T-helper 9 cell (primary cell): ENCODE measurements at regions not wholly inside any gene's neighbourhood (a gene's known extent, or its start where the extent isn't known, plus 50 kb on each side); places are given as distances from the start of the nearest gene placed in this dataset.
"Not testable (repeated sequence)": the region's sequence is repeated elsewhere in the genome, so short reads cannot be mapped to it uniquely, and the experiment has no call there.

ENCODE experiments used
- DNase-seq: peaks from one replicate; pipeline ENCODE4 v3.0.0-alpha.2; 2020

DNA sequence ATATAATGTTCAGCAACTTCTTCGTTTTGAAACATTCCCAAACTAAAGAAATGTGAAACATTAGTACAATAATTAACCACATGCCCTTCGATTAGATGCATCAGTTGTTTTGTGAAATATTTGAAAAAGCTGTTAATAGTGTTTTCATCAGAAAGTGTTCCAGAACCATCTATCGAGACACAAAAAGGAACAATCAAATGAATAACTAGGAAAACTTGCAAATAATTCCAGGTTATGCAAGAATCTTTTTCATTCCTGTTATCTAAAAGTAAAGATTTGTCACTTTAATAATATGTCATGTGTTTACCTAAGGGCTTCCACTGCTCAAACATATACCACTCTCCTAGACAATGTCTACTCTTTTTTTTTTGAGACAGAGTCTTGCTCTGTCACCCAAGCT lies 904.2 kb upstream of the MIR17HG start:
- DNase-seq = no peak

DNA sequence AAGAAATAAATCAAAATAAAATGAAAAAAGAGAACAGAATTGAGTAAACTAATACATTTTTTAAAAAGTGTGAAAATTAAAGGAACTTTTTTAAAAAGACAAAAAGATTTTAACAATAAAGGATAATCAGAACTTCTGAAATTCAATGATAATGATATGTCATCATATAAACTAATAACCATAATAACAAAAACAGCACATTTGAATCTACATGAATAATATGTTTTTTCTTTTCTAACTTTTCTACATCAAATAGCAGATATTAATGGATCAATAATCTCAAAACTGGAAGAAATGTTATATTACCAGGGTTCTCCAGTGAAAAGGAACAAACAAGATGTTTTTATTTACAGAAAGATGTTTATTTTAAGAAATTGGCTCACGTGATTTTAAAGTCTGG lies 903.3 kb upstream of the MIR17HG start:
- no peak for DNase-seq

DNA sequence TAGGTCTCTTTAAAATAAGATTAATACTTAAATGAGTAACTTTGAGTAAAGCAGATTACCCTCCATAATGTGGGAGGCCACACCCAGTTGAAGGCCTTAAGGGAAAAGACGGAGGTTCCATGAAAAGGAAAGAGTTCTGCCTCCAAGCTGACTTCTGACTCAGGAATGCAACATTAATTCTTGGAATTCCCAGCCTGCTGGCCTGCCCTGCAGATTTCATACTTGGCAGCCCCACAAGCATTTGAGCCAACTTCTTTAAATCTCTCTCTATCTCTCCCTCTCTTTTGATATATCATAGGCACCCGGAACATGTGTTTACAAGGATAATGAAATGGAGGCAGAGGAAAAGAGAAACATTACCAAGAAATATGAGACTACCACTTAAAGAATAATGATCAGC lies 902.3 kb upstream of the MIR17HG start:
- no peak for DNase-seq

DNA sequence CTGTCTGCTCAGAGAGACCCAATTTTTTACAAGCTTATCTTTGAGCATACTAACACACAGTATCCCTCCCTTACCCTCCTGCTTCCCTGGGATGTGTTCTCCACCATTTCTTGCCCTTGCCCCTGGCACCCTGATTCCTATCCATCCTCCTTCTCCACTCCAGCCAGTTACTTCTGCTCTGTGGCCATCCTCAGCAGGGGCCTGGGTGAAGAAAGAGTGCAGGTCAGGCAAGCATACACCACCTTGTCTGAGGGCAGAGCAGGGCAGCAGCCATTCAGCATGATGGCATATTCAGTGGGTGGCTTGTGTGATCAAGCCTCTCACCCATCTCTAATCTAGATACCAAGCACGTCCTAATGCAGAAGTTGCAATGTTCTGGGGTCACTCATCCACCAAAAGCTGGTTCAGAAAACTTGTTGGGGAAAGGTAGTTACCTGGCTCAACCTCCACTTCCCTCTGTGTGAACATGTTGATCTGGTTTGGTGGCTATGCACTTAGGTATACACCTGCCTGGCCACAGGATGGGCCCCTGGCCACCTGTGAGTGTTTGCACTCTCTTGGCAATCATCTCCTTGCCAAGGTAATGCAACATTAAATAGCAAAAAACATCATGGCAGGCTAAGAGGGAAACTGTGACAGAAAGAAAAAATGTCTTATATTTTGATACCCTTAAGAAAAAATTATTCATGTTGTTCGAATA lies 900.3 kb upstream of the MIR17HG start:
- DNase-seq = no peak

DNA sequence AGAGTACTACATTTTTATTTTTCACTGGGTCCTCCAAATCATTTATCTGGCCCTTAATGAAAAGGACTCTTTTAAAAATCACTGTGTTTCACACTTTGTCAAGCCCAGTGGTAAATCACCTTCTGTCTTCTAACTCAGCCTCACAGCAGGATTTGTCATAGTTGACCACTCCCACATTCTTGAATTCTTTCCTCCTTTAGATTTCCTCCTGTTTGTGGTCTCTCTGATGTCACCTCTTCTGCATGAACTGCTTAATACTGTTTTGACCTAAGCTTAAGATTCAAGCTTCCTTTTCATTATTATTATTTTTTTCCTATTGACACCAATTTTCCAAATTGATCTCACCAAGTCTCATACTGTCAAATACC lies 899.8 kb upstream of the MIR17HG start:
- no peak for DNase-seq

DNA sequence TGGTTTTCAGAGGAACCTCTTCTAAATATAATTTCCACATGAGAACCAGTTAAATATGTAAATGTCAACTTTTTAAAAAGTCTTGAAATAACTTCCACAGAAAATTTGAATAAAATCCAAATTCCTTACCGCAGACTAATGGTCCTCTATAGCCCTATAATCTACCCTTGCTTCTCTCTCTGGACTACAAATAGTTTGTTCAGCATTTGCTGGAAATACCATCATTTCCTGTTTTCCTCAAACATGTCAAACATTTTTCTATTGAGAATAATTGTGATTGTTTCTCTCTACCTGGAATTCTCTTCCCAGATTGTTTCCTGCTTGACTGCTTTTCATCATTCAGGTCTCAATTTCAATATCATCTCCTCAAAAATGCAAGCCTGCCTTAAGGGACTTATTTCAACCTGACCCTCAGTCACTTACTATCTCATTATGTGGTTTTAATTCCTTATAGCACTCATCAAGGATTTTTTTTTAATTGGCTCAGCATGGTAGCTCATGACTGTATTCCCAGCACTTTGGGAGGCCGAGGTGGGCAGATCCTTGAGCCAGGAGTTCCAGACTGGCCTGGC lies 898.9 kb upstream of the MIR17HG start:
- DNase-seq = no peak

DNA sequence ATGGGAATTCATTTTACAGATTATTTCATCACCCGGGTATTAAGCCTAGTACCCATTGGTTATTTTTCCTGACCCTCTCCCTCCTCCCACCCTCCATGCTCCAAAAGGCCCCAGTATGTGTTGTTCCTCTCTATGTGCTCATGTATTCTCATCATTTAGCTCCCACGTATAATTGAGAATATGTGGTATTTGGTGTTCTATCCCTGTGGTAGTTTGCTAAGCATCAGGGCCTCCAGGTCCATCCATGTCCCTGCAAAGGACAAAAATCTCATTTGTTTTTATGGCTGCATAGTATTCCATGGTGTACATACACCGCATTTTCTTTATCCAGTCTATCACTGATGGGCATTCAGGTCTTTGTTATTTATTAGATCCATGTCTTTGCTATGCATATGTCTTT lies 894.1 kb upstream of the MIR17HG start:
- DNase-seq = no peak

DNA sequence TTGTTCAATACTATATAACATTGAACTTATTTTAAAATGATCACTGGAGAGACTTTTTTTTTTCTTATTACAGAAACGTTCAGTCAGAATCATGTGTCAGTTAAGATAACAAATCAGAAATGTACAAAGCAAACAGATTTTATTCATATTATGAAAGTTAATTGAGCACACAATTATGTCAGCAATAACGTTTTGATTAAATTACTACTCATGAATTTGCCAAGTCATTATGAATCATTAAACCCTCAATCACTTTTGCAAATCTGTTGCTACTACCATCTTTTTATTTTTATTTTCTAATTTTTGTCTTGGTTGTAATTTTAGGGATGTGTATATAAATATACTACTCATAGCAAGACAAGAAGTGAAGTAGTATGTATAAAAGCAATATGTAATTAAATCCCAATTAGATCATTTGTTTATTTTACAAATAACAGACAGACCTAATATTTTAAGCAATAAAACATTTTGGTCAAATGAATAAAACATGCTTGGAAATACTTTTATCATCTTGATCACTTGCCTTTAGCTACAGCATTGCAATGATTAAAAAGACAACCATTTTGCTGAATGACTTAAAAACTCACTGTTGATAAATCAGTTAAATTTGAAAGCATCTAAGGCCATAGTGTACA lies 893.4 kb upstream of the MIR17HG start:
- DNase-seq = no peak

DNA sequence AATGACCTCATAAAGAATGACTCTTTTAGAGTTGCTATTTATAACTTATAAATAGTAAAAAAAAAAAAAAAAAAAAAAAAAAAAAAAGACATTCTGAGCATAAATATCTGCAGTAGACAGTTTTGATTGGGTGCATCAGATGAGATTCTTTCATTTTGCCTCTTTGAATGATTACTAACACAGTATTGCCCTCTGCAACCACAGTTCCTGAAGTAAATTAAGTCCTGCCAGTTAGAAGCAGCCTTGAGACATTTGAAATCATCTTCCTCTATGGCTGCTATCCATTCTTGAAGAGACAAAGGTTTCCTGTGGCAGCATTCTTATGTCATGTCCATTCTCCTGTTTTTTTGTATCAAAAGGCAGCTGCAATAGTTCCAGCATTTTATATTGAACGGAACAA lies 892.4 kb upstream of the MIR17HG start:
- no peak for DNase-seq

DNA sequence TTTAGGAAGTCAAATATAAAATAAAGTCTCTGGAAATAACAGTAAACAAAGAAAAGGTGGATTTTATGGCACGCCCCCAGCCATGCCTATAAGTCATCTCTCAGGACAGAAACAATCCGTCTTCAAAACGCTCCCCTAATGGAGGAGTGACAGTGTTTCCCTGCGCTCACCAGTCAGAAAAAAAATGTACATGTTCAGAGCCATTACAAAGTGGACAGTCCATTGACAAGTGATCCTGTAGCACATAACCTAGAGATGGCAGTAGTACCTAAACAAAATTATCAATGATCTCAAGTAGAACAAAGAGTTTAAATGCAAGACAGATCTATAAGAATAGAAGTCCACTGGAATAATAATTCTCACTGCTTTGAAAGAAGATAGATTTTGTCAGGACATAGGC lies 891.7 kb upstream of the MIR17HG start:
- no peak for DNase-seq

DNA sequence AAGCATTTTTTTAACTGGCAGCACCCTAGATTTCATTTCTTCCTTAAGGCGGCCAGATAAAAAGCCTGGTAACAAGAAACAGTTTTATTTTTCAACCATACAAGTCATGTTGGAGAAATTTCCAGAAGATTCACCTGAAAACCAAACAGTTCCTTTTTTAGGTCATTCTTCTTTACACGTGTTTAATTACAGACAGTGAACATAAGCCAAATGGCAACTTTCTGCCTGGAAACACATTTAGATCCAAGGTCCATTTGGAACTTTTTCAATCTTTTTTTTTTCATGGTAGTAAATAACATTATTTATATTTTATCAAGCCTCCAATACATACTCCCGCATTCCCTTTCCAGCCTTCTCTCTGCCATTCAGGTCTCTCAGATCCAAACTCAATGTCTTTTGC lies 886.1 kb upstream of the MIR17HG start:
- DNase-seq = no peak

DNA sequence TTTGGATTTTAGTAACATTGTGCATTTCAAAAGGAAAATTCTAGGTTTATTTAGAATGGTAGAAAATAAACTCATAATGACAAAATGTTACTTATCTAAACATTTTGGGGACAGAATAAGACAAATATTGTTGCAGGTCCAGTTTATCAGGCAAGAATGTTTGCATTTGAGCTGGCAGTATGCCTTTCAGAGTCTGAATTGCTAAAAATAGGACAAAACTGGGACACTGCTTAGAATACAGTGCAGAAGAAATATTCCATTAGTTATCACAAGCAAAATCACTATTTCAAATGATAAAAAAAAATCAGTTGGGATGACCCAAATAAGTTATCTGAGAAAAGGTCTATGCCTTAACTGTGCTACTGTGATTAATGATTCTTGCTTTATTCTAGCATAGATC lies 870.3 kb upstream of the MIR17HG start:
- no peak for DNase-seq

DNA sequence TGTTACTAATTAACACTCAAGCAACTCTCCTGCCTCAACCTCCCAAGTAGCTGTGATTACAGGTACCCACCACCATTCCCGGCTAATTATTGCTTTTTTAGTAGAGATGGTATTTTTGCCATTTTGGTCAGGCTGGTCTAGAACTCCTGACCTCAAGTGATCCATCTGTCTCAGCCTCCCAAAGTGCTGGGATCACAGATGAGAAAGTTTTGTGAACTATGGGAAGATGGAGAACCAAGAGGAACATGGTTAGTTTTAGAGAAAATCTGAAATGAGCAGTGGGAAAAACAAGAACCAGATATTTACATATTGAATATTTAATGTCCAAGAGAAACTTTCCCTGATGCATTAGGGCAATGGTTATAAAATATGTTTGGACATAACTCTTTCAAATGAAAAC lies 863.6 kb upstream of the MIR17HG start:
- DNase-seq = no peak

DNA sequence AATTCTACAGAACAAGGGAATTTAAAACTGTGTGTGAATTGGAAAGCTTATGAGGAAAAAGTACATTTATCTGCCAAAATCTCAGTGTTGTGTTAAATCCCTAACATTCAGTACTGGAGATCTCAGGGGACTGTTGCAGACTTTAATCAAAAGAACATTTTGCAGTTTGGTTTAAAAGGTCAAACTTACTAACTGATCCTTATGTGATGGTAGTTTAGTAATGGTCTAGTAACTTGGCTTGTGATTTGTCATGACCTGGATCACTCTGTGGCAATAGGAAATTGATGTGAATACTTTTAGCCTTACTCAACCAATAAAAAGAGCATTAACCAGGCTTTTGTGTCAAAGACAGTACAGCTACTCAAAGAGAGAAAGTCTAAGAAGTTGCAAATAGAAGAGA lies 862.1 kb upstream of the MIR17HG start:
- no peak for DNase-seq

DNA sequence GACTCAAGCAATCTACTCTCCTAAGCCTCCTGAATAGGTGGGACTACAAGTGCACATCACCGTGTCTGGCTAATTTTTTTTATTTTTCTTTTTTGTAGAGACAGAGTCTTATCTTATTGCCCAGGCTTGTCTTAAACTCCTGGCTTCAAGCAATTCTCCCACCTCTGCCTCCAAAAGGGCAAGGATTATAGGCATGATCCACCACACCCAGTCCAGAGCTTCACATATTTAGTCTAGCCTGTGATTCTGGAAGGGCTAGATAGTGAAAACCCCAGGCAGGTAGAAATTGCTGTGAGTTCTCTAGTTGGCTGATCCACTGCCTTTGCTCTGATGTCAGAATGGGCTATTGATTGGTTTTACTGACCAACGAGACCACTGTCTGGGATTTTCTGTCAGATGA lies 854.6 kb upstream of the MIR17HG start:
- no peak for DNase-seq

DNA sequence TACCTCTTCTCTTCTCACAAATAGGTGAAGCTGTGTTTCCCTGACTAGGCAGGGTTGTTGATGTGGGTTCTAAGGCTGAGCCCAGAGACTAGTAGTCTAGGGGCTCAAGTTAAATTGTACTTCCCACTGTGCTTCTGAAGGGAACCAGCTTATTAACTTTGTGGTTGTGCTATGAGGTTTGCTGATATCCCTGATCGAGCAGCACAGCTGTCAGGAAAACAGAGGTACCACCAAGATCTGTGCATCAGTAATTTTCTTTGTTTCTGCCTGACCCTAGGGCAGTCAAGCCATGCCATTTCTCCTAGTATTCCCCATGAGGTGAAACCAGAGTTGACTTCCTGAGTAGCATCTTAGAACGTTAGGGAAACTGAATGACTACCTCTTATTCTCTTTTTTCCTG lies 853.8 kb upstream of the MIR17HG start:
- no peak for DNase-seq

DNA sequence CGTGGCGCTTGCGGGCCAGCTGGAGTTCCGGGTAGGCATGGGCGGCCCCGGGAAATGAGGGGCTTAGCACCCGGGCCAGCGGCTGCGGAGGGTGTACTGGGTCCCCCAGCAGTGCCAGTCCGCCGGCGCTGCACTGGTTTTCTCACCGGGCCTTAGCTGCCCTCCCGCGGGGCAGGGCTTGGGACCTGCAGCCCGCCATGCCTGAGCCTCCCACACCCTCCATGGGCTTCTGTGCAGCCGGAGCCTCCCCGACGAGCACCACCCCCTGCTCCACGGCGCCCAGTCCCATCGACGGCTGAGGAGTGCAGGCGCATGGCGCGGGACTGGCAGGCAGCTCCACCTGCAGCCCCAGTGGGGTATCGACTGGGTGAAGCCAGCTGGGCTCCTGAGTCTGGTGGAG lies 852.6 kb upstream of the MIR17HG start:
- not testable (repeated sequence) for DNase-seq

DNA sequence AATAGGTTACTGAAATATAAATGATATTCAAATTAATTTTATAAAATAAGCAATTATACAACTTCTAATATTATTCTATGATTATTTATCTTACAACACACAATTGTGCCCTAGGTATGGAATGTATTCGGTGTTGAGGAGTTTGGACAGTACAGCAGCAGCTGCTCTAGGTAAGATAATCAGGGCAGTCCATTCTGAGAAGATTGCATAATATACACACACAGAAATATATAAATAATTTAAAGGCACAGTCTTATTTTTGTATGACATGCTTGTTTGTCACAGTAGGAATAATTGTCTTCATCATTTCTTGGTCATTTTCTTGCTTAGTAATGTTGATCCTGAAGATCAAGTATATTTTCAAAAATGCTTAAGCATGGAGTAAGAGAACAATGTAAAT lies 849.4 kb upstream of the MIR17HG start:
- DNase-seq = no peak

DNA sequence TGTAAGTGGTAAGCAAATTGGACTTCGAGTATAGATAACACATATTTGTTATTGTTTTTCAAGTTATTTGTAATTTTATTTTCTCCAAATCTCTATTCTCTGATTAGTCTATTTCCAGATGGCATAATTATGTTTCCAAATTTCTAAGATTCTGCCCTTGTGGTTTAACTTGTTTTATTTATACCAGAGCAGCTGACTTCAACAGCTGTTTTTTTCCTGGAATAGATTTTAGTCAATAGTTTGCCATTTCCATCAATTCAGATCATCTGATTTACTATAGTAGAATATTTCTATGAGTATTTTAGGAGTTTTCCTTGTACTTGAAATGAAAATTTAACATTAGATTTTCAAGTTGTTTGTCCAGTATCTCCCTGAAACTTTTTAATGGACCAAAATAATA lies 848.7 kb upstream of the MIR17HG start:
- DNase-seq = no peak

DNA sequence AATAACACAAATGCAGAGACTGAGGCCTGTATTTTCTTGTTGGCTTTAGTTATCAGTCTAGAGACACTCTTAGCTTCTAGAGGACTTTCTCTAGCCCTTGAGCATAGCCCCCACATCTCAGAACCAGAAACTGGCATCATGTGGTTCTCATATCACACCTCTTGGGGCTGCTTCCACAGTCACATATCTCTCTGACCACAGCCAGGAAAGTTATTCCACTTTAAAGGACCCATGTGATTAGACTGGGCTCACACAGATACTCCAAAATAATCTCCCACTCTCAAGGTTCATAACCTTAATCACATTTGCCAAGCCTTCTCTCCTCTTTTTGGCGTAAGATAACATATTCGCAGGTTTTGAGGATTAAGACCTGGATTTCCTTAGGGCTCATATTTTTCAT lies 846.9 kb upstream of the MIR17HG start:
- no peak for DNase-seq

DNA sequence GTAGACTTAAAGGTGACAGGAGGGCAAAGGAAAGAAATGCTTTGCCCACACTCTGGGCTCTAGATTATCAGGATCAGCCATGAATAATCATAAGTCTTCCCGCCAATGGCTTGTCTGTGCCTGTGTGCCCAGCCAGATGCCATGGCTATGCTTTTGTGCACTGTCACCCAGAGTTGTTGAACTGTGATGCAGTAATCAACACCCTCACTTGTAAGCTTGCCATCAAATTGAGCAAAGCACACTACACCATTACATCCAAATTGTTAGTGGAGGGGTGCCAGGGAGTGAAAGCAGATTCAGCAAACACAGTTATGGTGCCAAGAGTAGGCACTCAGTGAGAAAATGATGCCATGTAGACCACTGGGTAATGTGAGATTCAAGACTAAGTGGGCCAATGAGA lies 845.3 kb upstream of the MIR17HG start:
- DNase-seq = no peak

DNA sequence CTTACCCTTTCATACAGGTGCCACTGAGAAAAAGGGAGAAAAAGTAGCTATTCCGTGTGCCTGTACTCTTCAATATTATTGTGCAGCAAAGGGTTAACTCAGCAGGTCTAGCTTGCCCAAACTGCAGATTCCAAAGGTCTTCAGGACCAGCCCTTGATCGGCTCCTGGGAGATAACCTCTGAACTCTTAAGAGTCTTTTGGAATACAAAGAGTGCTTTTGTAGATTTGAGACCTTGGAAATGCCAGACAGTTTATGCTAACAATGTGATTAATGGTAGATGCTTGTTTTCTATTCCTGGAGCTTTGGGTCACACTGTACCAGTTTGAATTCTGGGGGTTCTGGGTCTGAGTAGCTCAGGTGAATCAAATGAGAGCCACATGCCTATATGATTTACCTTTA lies 844.7 kb upstream of the MIR17HG start:
- no peak for DNase-seq

DNA sequence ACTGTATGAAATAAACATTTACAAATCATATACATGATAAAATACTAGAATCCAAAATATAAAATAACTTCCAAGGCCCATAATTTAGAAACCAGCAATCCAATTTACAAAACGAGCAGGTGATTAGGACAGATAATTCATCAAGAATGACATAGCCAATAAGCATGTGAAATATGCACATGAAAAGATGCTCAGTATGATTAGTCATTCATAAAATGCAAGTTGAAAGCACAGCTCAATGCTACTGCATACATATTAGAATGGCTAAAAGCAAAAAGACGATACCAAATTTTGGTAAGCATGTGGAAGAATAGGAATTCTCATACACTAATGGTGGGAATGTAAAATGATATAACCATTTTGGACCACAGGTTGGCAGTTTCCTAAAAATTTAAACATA lies 837.2 kb upstream of the MIR17HG start:
- DNase-seq = no peak

DNA sequence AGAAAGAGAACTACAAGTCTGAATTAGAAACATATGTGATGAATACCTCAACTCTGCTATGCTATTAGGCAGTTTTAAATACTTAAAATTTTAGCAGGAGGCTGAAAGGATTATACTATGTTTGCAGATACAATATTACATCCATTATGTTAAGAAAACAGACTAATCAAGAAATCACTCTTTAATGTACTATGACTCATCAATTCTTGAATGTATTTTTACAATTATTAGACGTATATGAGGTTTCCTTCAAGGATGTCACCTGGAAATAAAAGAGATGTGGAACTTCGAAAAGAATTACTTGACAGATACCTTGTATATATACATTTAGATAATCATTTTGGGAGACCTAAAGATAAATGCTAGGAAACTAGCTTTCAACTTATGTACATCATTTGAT lies 835.6 kb upstream of the MIR17HG start:
- DNase-seq = no peak

DNA sequence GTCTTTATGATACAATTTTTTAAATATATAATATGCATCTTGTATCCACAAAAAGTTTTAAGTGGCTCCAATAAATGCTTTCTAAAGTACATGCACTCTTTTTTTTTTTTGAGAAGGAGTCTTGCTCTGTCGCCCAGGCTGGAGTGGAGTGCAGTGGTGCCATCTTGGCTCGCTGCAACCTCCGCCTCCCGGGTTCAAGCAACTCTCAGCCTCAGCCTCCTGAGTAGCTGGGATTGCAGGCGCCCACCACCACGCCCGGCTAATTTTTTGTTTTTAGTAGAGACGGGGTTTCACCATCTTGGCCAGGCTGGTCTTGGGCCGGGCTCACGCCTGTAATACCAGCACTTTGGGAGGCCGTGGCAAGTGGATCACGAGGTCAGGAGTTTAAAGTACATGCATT lies 832.8 kb upstream of the MIR17HG start:
- not testable (repeated sequence) for DNase-seq
